GM21786 (cell line): ENCODE measurements at regions not wholly inside any gene's neighbourhood (a gene's known extent, or its start where the extent isn't known, plus 50 kb on each side); places are given as distances from the start of the nearest gene placed in this dataset.
"Not testable (repeated sequence)": the region's sequence is repeated elsewhere in the genome, so short reads cannot be mapped to it uniquely, and the experiment has no call there.

Experiments
- ATAC-seq: cut with Tn5 transposase; IDR thresholded peaks from one replicate; pipeline ENCODE4 v1.9.1; 2021; ENCODE audit not compliant: unreplicated experiment

DNA sequence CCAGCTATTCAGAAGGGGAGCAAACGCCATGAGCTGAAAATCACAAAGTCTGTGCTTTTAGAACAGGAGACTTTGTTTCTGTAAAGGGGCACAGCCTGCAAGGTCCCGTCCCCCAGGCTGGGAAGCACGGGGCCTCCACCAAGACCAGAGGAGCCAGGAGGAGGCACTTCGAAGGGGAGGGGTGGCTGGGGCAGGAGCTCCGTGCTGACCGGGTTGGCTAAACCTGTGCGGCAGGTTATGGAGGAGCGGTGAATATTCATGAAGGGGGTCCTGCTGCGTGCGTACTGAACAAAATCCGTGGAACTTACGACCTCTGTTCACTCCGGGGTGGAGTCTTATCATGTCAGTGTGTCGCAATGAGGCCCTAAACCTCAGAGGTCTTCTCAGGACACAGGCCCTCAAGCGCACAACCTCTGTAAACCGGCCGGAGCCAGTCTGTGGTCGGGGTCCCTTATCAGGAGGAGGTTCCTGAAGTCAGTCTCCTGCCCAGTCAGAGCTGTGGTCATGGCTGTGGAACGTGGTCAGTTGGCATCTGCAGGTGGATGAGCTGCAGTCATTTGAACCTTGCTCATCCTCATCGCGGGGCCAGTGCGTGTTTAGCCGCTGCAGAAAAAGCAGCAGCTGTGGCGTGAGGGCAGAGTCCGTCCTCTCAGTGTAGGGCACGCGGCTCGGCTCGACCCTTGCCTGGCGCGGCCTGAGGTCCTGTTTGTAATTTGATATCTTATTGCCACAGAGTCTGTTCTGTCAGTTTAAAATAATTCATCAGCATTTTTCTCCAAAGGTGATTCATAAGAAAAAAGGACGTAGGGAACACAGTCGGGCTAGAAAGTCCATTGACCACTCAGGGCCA is 5507.7 kb upstream of the TPTE start:
- ATAC-seq, result not testable (repeated sequence)

DNA sequence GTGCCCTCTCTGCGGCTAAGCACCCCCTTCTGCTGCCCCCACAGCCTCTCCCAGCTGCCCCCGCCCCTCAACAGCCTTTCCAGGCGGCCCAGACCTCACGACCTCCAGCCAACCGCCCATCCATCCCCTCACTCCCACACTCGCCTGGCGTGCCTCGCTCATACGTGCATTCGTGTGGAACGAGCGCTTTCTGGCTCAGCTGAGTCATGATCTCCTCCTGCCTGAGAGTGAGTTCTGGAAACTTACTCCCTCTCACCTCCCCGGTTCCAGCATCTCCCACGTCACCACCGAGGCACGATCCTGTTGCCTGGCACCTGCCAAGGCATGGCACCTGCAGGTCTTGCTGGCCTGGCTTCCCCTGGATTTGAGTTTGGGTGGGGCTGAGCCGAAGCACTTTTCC is 5506.2 kb upstream of the TPTE start:
- not testable (repeated sequence) for ATAC-seq

DNA sequence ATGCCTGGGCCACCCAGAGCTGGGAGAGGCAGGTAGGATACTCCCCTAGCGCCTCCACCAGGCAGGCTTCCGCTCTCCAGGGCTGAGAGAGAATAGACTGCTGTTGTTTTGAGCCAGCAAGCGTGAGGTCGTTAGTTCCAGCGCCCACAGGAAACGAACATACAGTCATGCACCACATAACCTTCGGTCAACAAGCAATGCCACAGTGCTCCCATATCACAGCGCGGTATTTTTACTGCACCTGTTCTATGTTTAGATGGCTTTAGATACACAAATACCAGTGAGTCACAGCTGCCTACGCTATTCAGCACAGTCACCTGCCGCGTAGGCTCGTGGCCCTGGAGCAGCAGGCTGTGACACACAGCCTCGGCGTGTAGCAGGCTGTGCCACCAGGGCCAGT is 5502.3 kb upstream of the TPTE start:
- peak; percentile 45 for ATAC-seq

DNA sequence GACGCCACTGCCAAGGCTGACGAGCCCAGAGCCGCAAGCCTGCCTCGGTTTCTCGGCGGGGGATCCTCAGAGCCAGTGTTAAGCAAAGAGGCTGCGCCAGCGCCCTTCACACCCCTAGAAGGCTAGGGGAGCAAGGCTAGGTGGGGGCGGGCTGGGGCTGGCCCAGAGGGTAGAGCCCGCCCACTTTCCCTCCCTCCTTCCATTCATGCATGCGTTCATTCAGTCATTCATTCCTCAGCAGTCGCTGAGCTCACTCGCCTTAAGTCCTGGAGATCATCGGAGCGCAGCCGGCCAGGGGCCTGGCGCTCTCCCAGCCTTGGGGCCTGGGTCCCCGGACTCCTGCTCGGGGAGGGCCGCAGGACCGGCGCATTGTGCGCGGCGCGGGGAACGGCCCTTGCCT is 5499.6 kb upstream of the TPTE start:
- not testable (repeated sequence) for ATAC-seq

DNA sequence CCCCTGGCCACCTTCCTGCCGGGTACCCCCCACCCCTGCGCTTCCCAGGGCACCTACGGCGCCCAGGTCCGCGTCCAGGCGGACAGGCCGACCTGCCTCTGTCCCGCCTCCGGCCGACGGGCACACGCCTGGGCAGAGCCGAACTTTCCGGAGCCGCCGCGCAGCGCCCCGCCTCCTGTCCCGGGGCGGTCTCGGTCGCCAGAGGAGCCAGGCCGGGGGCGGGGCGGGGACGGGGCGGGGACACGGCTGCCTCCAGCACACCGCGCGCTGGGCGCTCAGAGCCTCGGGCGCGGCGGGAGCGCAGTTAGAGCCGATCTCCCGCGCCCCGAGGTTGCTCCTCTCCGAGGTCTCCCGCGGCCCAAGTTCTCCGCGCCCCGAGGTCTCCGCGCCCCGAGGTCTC is 5499.1 kb upstream of the TPTE start:
- ATAC-seq, result not testable (repeated sequence)

DNA sequence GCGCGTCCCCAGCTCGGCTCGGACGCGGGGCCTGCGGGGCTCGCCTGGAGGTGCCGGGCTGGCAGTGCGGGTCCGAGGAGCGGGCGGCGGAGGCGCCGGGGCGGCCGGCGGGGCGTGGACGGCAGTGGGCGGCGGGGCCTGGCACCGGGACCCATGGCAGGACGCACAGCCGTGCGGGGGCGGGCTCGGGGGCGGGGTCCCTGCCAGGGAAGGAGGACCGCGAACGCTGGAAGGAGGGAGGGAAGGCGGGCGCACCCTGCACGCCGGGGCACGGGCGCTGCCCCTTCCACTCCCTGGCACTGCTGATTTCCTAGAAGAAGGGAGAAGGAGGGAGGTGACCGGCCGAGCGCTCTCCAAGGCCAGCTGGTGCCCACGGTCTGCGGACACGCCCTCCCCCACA is 5498.6 kb upstream of the TPTE start:
- ATAC-seq, result not testable (repeated sequence)

DNA sequence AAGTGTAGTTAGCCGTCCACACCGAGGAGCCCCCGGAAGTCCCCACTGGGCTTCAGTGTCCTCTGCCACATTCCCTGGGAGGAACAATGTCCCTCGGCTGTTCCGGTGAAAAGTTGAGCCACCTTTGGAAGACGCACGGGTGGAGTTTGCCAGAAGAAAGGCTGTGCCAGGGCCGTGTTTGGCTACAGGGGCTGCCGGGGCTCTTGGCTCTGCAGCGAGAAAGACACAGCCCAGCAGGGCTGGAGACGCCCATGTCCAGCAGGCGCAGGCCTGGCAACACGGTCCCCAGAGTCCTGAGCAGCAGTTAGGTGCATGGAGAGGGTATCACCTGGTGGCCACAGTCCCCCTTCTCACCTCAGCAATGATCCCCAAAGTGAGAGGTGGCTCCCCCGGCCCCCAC is 5486.2 kb upstream of the TPTE start:
- ATAC-seq, result not testable (repeated sequence)

DNA sequence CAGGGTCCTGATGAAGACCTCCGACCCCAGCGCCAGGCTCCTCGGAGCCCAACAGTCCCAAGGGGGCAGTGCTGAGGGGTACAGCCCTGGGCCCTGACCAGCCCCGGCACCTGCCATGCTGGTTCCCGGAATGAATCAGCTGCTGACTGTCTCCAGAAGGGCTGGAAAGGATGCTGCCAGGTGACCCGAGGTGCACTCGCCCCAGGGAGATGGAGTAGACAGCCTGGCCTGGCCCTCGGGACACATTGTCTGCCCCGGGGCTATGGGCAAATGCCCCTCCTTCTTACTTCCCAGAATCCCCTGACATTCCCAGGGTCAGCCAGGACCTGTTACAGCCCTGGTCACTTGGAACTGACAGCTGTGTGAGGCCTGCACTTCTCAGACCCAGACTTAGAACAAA is 5485.8 kb upstream of the TPTE start:
- not testable (repeated sequence) for ATAC-seq

DNA sequence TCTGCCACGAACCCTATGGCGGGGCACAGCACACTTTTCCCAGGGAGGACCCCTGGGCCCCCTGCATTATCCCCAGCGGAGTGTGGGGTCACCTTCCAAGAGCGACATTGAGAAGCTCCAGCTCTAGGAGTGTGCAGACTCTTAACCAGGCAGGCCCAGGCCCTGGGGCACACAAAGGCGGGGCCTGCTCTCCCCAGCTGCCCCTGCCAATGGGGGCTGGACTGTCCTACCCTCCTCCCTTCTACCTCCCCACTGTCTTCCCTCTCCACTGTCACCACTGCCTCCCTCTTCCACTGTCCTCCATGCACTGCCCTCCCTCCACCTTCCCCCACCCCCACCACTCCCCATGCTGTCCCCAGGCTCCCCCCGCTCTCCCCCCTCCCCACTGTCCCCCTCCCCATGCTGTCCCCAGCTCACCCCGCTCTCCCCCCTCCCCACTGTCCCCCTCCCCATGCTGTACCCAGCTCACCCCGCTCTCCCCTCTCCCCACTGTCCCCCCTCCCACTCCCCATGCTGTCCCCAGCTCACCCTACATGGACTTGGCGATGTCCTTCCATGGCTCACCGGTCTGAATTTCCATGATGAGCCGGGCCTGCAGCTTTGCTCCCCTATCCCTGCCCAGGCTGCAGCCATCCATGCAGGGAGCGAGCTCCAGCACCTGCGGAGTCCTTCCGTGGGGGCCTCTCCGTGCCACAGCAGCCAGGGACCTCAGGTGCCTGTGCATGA is 5483.6 kb upstream of the TPTE start:
- ATAC-seq, result not testable (repeated sequence)

DNA sequence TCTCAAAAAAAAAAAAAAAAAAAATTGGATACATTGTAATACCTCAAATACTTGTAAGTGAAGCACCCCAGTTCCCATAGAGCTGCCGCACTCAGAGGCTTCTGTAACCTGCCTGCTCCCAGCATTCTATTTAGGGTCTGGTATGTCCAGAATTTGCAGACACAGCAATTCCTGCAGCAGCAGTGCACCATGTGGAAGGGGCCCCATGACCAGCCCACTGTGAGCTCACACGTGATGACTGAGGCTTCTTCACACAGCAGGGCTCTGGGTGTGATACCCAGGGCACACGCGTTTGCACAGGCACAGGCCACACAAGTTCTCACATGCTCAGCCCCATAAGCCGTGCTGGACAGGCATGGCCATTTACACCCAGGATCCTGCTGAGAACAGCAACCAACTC is 5481.5 kb upstream of the TPTE start:
- not testable (repeated sequence) for ATAC-seq

DNA sequence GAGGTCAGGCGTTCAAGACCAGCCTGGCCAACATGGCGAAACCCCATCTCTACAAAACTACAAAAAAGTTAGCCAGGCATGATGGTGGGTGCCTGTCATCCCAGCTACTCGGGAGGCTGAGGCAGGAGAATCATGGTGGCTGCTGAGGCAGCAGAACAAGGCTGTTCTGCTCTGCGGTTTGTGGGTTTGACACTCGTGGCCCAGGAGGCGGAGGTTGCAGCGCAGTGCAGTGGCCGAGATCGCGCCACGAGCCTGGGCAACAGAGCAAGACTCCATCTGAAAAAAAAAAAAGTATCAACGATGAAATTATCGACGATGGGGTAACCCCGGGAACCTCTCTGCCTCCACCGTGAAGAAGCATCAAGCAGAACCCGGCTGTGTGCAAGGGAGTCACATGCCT is 5478.8 kb upstream of the TPTE start:
- not testable (repeated sequence) for ATAC-seq

DNA sequence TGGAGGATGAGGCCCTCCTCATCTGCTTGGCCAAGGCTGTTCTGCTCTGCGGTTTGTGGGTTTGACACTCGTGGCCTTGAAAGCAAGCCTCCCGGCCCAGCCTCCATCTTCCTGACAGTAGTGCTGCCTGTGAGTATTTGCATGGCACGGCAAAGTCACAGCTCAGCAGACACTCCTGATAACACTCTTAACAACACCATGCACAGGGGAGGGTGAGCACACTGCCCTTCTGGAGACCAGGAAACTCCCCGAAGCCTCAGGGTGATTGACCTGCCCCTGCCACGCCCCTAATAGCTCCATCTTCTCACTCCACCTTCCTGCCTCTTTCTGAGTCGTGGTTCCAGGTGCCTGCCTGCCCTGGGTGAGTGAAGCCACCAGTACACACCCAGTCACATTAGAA is 5476.6 kb upstream of the TPTE start:
- ATAC-seq, result not testable (repeated sequence)

DNA sequence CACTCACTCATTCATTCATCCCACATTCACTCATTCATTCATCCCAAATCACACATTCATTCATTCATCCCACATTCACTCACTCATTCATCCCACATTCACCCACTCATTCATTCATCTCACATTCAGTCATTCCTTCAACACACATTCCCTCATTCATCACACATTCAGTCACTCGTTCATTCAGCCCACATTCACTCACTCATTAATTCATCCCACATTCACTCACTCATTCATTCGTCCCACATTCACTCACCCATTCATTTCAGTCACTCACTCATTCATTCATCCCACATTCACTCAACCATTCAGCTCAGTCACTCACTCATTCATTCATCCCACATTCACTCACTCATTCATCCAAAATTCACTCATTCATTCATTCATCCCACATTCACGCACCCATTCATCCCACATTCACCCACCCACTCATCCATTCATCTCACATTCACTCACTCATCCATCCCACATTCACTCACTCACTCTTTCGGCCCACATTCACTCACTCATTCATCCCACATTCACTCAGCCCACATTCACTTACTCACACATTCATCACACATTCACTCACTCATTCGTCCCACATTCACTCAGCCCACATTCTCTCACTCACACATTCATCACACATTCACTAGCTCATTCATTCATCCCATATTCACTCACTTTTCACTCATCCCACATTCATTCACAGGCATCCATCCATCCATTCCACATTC is 5469.9 kb upstream of the TPTE start:
- ATAC-seq, result not testable (repeated sequence)

DNA sequence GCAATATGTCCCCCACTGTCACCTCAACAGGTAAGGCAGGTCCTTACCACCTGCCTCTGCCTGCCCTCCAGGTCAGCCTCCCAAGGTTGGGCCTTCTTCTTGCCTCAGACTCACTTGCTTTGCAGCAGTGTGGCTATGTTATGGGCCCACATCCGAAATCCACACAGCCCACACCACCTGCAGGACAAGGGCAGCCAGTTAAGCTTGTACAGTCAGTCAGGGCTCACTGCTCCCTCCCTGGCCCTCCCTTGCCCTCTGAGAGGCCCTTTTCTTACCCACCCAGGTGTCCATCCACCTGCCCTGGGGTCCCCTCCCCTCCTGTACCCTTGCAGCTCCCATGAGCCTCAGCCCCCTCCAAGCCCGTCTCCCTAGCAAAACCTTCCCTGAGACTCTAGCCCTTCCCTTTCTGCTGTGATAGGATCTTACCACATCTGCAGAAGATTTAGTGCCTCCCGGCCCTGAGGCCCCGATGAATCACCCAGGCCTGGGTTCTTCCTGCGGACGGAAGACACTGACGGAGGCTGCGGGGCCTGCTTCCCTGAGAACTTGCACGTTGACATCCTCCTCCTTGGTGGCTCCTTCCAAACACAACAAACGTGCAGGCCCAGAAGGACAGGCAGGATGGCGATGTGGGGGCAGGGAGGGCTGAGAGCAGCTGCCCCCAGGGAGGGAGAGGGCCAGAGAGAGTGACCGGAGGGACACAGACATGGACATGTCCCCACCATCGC is 5466.2 kb upstream of the TPTE start:
- not testable (repeated sequence) for ATAC-seq

DNA sequence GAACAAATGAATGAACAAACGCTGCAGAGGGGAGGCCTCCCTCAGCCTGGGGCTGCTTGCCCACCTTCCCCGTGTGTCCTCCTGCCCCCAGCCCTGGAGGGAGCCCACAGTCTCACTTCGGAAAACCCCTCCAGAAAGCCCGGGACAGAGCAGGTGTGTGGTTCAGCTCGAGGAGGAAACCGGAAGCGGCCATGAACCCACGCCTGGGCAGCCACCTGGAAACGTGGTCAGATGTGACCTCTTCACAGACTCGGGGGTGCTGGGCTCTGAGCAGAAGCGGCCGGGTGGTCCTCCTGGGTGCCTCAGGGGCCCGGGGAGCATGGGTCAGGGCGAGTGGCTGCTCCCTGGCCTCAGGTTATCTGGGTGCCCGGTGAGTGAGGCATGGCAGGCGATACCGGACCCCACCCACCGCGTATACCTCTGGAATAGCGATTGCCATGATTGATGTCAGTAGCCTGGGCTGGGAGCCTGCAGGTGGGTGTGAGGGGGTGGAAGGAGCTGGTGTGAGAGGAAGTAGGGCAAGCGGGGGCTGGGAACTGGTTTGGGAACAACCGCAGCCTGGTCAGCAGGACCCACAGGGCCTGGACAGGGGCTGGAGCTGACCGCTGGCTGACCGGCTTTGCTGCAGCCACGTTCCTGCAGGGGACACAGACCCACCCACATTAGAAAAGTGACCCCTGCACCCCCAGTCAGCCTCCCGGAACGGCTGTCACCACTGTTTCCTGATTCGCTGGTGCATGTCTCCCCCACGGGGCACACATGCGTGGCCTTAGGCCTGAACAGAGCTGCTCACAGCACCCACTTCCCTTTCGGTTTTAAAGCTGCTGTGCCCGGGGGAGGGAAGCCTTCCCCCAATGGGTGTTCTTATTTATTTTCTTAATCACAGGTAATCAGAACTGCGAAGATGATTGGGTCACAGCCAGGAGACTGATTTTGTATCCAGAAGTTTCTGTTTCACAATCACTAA is 5465.1 kb upstream of the TPTE start:
- ATAC-seq, result not testable (repeated sequence)

DNA sequence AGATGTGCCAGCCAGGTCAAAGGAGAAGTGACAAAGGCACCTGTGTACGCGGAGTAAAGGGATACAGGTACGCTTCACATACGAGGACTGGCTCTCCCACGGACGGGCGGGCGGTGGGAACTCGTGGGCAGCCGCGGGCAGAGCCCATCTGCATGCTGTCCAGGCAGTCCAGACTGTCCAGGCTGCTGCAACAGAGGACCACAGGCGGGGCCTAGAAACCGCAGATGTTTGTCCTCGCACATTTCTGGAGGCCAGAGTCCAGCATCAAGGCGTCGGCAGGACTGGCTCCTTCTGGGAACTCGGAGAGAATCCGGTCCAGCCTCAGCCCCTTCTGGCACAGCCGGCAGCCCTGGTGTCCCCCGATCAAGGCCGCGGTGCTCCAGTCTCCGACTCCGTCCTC is 5464.3 kb upstream of the TPTE start:
- ATAC-seq, result not testable (repeated sequence)

DNA sequence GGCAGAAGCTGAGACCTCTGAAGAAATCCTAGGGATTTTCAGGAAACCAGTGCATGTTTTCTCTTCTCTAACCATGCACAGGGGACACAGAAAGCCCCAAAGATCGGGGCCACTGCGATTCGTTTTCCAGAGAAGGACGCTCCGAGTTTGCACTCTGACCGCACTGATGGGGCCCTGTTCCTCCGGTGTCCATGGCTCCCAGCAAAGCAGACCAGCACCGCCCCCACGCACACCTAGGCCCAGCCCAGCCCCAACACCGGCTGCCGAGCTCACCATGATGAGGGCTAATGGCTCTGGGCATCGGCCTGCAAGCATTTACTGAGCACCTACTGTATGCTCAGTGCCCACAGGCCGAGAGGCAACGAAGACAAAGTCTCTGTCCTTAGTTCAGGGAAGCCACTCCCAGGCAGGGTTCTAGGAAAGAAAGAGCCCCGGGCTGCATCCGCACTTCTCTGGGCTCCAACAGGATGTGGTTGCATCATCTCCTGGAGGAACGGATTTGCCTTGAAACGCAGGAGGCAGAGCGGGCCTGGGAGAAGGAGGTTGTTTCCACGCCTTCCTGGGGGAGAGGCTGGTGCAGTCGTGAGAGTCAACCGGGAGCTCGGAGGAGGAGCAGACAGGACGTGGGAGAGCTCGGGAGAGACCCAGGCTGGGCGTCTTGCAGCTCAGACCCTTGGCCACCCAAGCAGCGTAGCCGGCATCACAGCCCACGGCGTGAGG is 5460.9 kb upstream of the TPTE start:
- not testable (repeated sequence) for ATAC-seq

DNA sequence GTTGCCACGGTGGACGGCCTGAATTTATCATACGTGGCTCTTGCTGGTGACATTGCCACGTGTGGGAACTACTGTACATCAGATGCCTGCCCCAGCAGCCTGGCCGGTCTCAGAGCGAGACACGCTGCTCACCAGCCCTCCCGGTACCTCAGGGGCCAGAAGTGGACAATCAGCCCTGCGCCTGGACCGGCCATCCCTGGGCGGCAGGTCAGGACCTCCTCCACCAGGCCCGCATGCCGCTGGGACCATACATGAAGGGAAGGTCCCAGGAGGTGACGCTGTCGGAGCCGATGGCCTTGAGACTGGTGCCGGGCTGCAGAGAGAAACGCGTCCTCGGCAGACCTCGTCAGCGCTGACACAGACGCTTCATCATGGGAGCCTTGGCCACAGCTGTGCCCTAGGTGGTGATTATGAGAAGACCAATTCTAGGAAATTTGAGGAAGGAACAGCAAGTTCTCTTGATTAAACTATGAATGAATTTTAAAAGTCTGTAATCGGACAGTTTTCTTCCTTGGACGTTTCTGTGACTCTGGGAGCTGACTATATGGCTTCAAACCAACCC is 5456.7 kb upstream of the TPTE start:
- not testable (repeated sequence) for ATAC-seq
